AG04450 (cell line): ENCODE measurements at regions not wholly inside any gene's neighbourhood (a gene's known extent, or its start where the extent isn't known, plus 50 kb on each side); places are given as distances from the start of the nearest gene placed in this dataset.

ENCODE experiments used
- CTCF ChIA-PET: fragments of 300-600, 350-600 bp; formaldehyde crosslinking; extraction: SDS; loops from one replicate; lab custom pipeline; 2022; ENCODE audit warnings: antibody characterized with exemption, inconsistent platforms; lab: Charles Lee
- POLR2A ChIA-PET: fragments of 350-600 bp; formaldehyde crosslinking; extraction: SDS; loops from one replicate; lab custom pipeline; 2021; ENCODE audit warnings: antibody characterized with exemption, inconsistent platforms; lab: Yijun Ruan, JAX
- DNase-seq: peaks from one replicate; pipeline ENCODE4 v3.0.0-alpha.2; 2011; ENCODE audit warnings: low read depth, low spot score
- H3K27ac ChIP-seq: one replicate; pipeline ENCODE4 v1.5.1; 2012; ENCODE audit warnings: low read depth, low read length, control low read depth
- H3K27me3 ChIP-seq: one replicate; pipeline ENCODE4 v1.6.0; 2012; ENCODE audit warnings: low read length; ENCODE audit not compliant: control insufficient read depth, insufficient read depth
- H3K4me3 ChIP-seq: 2 replicates; pipeline ENCODE4 v1.5.1; 2011; ENCODE audit warnings: mild to moderate bottlenecking, low read depth, low read length, control low read depth
- H3K9me3 ChIP-seq: 2 replicates; pipeline ENCODE4 v1.5.1; 2012; ENCODE audit warnings: low read length; ENCODE audit not compliant: control insufficient read depth, insufficient read depth
- TF ChIP-seq, protein P1 (sequence below): IDR thresholded peaks from 2 replicates; pipeline ENCODE4 v1.5.1; 2011; ENCODE audit warnings: low read depth, low read length, control low read depth, inconsistent platforms

DNA sequence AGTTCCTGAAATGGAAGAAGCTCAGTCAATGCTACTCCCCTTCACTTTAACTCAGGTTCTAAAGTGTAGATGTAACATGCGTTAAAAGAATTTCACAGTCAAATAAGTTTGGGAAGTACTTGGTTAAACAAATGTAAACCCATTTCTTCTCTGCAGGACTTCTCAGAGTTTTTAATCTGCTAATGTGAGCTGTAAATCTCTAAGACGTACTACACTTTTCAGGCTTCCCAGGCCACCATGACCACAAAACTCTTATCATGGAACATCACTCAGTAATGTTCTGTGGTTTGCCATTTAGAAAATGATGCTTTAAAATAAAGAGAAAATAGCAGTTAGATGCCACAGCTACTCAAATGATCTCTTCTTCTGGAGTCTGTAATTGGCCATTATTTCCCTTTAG lies 104.3 kb downstream of the HHIPL2 start:
- Histone ChIP-seq H3K9me3 (no peaks in the 10 kb centered on the region), H3K27ac (no peak overlapping the region), H3K4me3 (no peak overlapping the region), H3K27me3 (no peaks in the 10 kb centered on the region)
- DNase-seq, result no peak
- ChIA-PET CTCF (interaction anchor here (1.6 to 2.5 kb wide), 2 partner anchors 11 to 21 kb away, joined by 4 to 12 read pairs; no protein-coding TSS in a partner anchor), POLR2A (no interaction called here)
- TF ChIP-seq, protein P1, sequence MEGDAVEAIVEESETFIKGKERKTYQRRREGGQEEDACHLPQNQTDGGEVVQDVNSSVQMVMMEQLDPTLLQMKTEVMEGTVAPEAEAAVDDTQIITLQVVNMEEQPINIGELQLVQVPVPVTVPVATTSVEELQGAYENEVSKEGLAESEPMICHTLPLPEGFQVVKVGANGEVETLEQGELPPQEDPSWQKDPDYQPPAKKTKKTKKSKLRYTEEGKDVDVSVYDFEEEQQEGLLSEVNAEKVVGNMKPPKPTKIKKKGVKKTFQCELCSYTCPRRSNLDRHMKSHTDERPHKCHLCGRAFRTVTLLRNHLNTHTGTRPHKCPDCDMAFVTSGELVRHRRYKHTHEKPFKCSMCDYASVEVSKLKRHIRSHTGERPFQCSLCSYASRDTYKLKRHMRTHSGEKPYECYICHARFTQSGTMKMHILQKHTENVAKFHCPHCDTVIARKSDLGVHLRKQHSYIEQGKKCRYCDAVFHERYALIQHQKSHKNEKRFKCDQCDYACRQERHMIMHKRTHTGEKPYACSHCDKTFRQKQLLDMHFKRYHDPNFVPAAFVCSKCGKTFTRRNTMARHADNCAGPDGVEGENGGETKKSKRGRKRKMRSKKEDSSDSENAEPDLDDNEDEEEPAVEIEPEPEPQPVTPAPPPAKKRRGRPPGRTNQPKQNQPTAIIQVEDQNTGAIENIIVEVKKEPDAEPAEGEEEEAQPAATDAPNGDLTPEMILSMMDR, result no peak

- Histone ChIP-seq H3K9me3 (no peaks in the 10 kb centered on the region), H3K27ac (peak overlapping the region; percentile 21), H3K4me3 (no peak overlapping the region), H3K27me3 (no peaks in the 10 kb centered on the region)
- DNase-seq, result no peak
- ChIA-PET POLR2A (no interaction called here), CTCF (interaction anchor here (0.6 kb wide), 1 partner anchor 55 kb away, joined by 3 read pairs; no protein-coding TSS in a partner anchor)
- TF ChIP-seq, protein P1, result no peak
Observed at GRCh38 chr1:222441066-222441465, 106.8 kb downstream of the HHIPL2 start.

GRCh38 chr1:222424826-222425225 lies 123.1 kb downstream of the HHIPL2 start:
- Histone ChIP-seq H3K9me3 (no peaks in the 10 kb centered on the region), H3K27me3 (no peaks in the 10 kb centered on the region), H3K27ac (no peak overlapping the region), H3K4me3 (no peak overlapping the region)
- ChIA-PET CTCF (no interaction called here), POLR2A (no interaction called here)
- TF ChIP-seq, protein P1, result no peak
- no peak for DNase-seq

DNA sequence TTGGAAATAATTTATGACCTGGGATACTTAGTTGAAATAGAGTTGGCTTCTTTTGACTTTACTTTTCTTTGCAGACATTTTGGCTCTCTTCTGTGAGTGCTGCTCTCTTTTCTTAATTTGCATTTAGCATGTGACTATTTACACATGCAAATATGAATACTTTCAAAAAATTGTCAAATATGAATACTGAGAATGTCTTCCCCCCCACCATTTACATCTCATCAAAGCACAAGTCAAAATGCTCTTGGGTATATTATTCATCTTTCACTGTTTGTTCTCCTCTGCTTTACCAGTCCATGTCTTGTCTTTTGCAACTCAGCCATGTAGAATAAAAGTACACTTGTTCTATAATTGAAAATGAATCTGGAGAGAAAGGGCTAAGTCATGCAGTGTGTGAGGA lies 126.5 kb downstream of the HHIPL2 start:
- CTCF ChIA-PET, result no interaction called here
- TF ChIP-seq, protein P1, result no peak
- POLR2A ChIA-PET, result no interaction called here

DNA sequence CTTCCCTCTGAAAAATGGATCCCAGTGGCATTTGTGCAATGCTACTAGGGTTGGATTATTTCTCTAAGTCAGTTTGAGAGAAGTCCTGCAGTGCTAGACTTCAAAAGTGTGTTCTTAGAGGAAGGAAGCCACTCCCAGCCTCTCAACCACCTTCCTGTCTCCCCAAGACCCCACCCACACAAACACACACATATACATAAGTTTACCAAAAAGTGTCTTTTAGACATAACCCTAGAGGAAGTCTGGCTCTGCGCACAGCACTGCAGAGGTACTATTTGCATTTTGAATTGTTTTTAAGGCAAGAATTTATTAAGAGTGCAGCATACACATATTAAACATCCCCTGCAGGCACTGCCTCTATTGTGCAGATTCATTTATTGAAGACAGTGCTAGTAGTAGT lies 127.3 kb downstream of the HHIPL2 start:
- TF ChIP-seq, protein P1, result no peak
- H3K4me3 ChIP-seq, result no peak overlapping the region
- POLR2A ChIA-PET, result interaction anchor here (0.7 kb wide), 1 partner anchor 172 kb away, joined by 6 read pairs; no protein-coding TSS in a partner anchor
- H3K27me3 ChIP-seq, result no peaks in the 10 kb centered on the region
- no peaks in the 10 kb centered on the region for H3K9me3 ChIP-seq
- no peak for DNase-seq
- CTCF ChIA-PET, result no interaction called here
- H3K27ac ChIP-seq, result no peak overlapping the region

More for the DNA sequence above, 126.5 kb downstream of the HHIPL2 start:
- Histone ChIP-seq H3K4me3 (no peak overlapping the region), H3K27ac (no peak overlapping the region), H3K9me3 (no peaks in the 10 kb centered on the region), H3K27me3 (no peaks in the 10 kb centered on the region)
- no peak for DNase-seq
